Hematopoietic multipotent progenitor cell (in vitro differentiated cells): ENCODE measurements at regions not wholly inside any gene's neighbourhood (a gene's known extent, or its start where the extent isn't known, plus 50 kb on each side); places are given as distances from the start of the nearest gene placed in this dataset.
A peak's percentile ranks its signal among the peaks of the same experiment; 100 is the strongest.

Experiments used
- DNase-seq, 3 donors: peaks; one replicate each; pipeline ENCODE4 v3.0.0-alpha.2; 2011 to 2015; ENCODE audit warnings: low read depth in 2 of 3, low spot score in 2 of 3

GRCh38 chr12:123078531-123079155, 72.2 kb downstream of the PITPNM2 start:
- no peak for DNase-seq

GRCh38 chr12:123078120-123078465, 72.8 kb downstream of the PITPNM2 start:
- DNase-seq = no peak

- DNase-seq = no peak
Measured at GRCh38 chr12:123077298-123078119, 73.4 kb downstream of the PITPNM2 start.

GRCh38 chr12:123076604-123077297, 74.1 kb downstream of the PITPNM2 start:
- no peak for DNase-seq

- DNase-seq = peak in 1 of 3 donors; percentile 37
Measured at GRCh38 chr12:123075646-123076171, 75.2 kb downstream of the PITPNM2 start.

GRCh38 chr12:123075087-123075645, 75.7 kb downstream of the PITPNM2 start:
- DNase-seq = no peak

- no peak for DNase-seq
Measured at GRCh38 chr12:123073962-123074801, 76.7 kb downstream of the PITPNM2 start.

- DNase-seq = no peak
Measured at GRCh38 chr12:123073292-123073691, 77.6 kb downstream of the PITPNM2 start.

- no peak for DNase-seq
Measured at GRCh38 chr12:123071857-123072256, 79.0 kb downstream of the PITPNM2 start.

- no peak for DNase-seq
Measured at GRCh38 chr12:123071099-123071800, 79.6 kb downstream of the PITPNM2 start.

GRCh38 chr12:123070267-123071081, 80.4 kb downstream of the PITPNM2 start:
- DNase-seq = no peak

- DNase-seq = no peak
Measured at GRCh38 chr12:123069436-123070266, 81.2 kb downstream of the PITPNM2 start.

GRCh38 chr12:123067654-123068053, 83.2 kb downstream of the PITPNM2 start:
- no peak for DNase-seq

GRCh38 chr12:123066384-123066710, 84.5 kb downstream of the PITPNM2 start:
- no peak for DNase-seq

- DNase-seq = no peak
Measured at GRCh38 chr12:123065676-123066383, 85.1 kb downstream of the PITPNM2 start.

GRCh38 chr12:123064885-123065619, 84.6 kb downstream of the ARL6IP4 start:
- no peak for DNase-seq

- no peak for DNase-seq
Measured at GRCh38 chr12:123064366-123064765, 83.9 kb downstream of the ARL6IP4 start.
